Mucosa of rectum (tissue), 2 donors: ENCODE measurements at regions not wholly inside any gene's neighbourhood (a gene's known extent, or its start where the extent isn't known, plus 50 kb on each side); places are given as distances from the start of the nearest gene placed in this dataset.

Source experiments
- H3K27ac ChIP-seq, 2 donors: one replicate each; pipeline ENCODE4 v1.7.0; 2013; ENCODE audit warnings: inconsistent platforms in 2 of 2, low read depth in 2 of 2, low read length in 2 of 2
- H3K27me3 ChIP-seq, 2 donors: one replicate each; pipeline ENCODE4 v1.7.0; 2013; ENCODE audit warnings: low read length in 2 of 2; ENCODE audit not compliant: control insufficient read depth in 2 of 2, insufficient read depth in 2 of 2
- H3K36me3 ChIP-seq, 2 donors: one replicate each; pipeline ENCODE4 v1.7.0; 2013; ENCODE audit warnings: low read length in 2 of 2; ENCODE audit not compliant: control insufficient read depth in 2 of 2, insufficient read depth in 2 of 2
- H3K4me1 ChIP-seq, 2 donors: one replicate each; pipeline ENCODE4 v1.7.0; 2013; ENCODE audit warnings: low read length in 2 of 2, mild to moderate bottlenecking in 1 of 2; ENCODE audit not compliant: control insufficient read depth in 2 of 2, insufficient read depth in 2 of 2
- H3K4me3 ChIP-seq, 2 donors: one replicate each; pipeline ENCODE4 v1.7.0; 2013; ENCODE audit warnings: low read length in 2 of 2
- H3K9ac ChIP-seq, 2 donors: one replicate each; pipeline ENCODE4 v1.7.0; 2013; ENCODE audit warnings: low read length in 2 of 2, low read depth in 1 of 2, mild to moderate bottlenecking in 1 of 2
- H3K9me3 ChIP-seq, 2 donors: one replicate each; pipeline ENCODE4 v1.7.0; 2013; ENCODE audit warnings: low read length in 2 of 2; ENCODE audit not compliant: control insufficient read depth in 2 of 2
- donor health status: healthy.
- donor health status: Normal muscosa, but diverticular disease.

DNA sequence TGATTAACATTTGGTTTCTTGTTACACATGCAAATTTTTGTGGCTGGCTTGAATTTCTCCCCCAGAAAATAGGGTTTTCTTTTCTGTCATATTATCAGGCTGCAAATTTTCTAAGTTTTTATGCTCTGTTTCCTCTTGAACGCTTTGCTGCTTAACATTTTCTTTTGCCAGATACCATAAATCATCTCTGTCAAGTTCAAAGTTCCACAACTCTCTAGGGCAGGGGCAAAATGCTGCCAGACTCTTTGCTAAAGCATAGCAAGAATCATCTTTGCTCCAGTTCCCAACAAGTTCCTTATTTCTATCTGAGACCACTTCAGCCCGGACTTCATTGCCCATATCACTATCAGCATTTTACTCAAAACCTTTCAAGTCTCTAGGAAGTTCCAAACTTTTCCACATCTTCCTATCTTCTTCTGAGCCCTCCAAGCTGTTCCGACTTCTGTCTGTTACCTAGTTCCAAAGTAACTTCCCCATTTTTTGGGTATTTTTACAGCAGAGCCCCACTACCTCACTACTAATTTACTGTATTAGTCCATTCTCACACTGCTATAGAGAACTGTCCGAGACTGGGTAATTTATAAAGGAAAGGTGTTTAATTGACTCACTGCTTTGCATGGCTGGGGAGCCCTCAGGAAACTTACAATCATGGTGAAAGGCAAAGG lies 486.9 kb upstream of the NCAM2 start:
- no peaks in the 10 kb centered on the region for H3K9me3 ChIP-seq
- H3K9ac ChIP-seq: no peak overlapping the region
- H3K27ac ChIP-seq: no peak overlapping the region
- H3K4me3 ChIP-seq: no peak overlapping the region
- no peaks in the 10 kb centered on the region for H3K36me3 ChIP-seq
- no peaks in the 10 kb centered on the region for H3K27me3 ChIP-seq
- no peaks in the 10 kb centered on the region for H3K4me1 ChIP-seq

- H3K27ac ChIP-seq: no peak overlapping the region
- no peak overlapping the region for H3K9ac ChIP-seq
- H3K9me3 ChIP-seq: no peaks in the 10 kb centered on the region
- no peaks in the 10 kb centered on the region for H3K36me3 ChIP-seq
- H3K4me1 ChIP-seq: no peaks in the 10 kb centered on the region
- no peak overlapping the region for H3K4me3 ChIP-seq
- H3K27me3 ChIP-seq: no peaks in the 10 kb centered on the region
Measured at GRCh38 chr21:20515446-20515845, 482.8 kb upstream of the NCAM2 start.

DNA sequence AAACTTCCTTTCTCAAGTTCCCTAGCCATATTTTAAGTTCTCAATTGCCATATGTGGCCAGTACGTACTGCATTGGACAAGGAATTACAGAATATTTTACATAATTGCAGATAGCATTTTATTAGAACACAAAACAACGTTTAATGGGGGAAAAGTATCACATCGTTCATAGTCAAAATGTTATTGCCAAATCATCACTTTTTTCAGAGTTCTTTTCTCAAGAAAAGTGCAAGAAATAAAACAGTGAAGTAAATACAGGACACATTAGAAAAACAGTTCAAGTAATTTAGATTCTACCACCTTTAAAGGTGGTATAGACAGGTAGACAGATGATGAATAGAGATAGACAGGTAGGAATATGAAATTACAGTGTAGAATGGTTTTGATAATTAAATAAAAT lies 479.1 kb upstream of the NCAM2 start:
- no peak overlapping the region for H3K9ac ChIP-seq
- no peak overlapping the region for H3K27ac ChIP-seq
- H3K27me3 ChIP-seq: no peaks in the 10 kb centered on the region
- no peaks in the 10 kb centered on the region for H3K36me3 ChIP-seq
- no peaks in the 10 kb centered on the region for H3K9me3 ChIP-seq
- no peaks in the 10 kb centered on the region for H3K4me1 ChIP-seq
- no peak overlapping the region for H3K4me3 ChIP-seq

GRCh38 chr21:20522611-20523010 lies 475.6 kb upstream of the NCAM2 start:
- H3K4me3 ChIP-seq: no peak overlapping the region
- H3K27me3 ChIP-seq: no peaks in the 10 kb centered on the region
- no peaks in the 10 kb centered on the region for H3K4me1 ChIP-seq
- H3K27ac ChIP-seq: no peak overlapping the region
- H3K36me3 ChIP-seq: no peaks in the 10 kb centered on the region
- H3K9ac ChIP-seq: no peak overlapping the region
- no peaks in the 10 kb centered on the region for H3K9me3 ChIP-seq

GRCh38 chr21:20523191-20523590 lies 475.0 kb upstream of the NCAM2 start:
- Histone ChIP-seq H3K9me3 (no peaks in the 10 kb centered on the region), H3K27ac (no peak overlapping the region), H3K27me3 (no peaks in the 10 kb centered on the region), H3K4me3 (no peak overlapping the region), H3K9ac (no peak overlapping the region), H3K4me1 (no peaks in the 10 kb centered on the region), H3K36me3 (no peaks in the 10 kb centered on the region)

DNA sequence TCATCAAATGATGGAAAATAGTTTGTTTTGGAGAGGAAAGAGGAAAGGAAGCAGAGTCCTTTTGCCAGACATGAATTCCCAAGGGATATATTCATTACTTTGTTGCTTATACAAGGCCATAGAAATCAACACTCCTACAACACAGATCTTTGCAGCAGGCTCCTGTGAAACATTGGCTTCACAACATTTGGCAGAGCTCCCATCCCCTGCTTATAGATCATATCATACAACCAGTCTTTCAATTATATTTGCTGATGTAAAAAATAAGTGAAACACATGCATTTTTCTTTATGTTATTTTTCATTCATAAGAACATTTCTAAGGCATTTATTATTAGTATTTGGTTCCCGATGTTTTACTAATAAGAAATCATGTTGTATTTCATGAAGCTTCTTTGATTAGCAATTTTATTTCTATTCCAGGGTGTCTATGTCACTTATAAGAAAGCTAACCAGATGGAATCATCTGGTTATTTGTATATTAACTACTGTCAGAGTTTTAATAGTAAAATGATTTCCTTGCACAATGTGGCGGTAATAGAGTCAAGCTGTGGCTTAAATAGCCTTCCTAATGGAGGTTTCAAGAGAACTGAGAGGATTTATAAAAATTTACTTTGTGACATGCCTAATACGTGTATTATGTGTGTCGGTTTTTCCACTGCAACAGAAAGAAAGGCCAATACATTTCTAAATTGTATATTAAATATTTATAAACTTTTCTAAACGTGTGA lies 470.3 kb upstream of the NCAM2 start:
- Histone ChIP-seq H3K4me1 (no peaks in the 10 kb centered on the region), H3K4me3 (no peak overlapping the region), H3K36me3 (no peaks in the 10 kb centered on the region), H3K27ac (no peak overlapping the region), H3K9me3 (peaks cover 0 to 2% of the 10 kb centered on the region in 2 donors), H3K27me3 (no peaks in the 10 kb centered on the region), H3K9ac (no peak overlapping the region)

- Histone ChIP-seq H3K4me3 (no peak overlapping the region), H3K9me3 (peaks cover 0 to 3% of the 10 kb centered on the region in 2 donors), H3K27me3 (no peaks in the 10 kb centered on the region), H3K9ac (no peak overlapping the region), H3K36me3 (no peaks in the 10 kb centered on the region), H3K4me1 (no peaks in the 10 kb centered on the region), H3K27ac (no peak overlapping the region)
Measured at GRCh38 chr21:20537130-20537529, 461.1 kb upstream of the NCAM2 start.

DNA sequence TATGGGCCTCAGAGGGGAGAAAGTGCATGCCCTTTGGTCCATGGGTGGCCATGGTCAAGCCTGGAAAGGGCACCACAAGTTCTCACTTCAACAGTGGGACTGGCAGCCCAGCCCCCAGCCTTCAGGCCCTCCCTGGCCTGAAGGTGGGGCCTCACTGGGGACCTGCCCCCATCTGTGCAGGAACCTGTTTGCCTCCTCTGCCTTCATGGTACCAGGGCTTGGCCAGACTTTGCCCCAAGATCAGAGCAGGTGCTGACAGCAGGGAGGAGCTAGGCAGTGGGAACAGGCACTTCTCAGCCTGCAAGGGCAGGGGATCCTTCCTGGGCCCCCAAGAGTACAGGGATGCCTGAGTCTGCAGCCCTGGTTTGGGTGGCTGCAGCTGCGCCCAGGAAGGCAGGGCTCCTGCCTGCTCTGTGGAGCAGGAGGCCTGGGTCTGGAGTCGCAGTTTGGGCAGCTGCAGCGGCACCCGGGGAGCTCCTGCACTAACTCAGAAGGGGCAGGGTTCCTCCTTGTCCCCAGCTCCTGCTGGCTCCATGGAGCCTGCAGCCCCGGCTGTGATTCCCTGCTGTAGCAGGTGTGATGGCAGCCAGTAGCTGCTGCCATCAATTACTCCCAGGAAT lies 460.1 kb upstream of the NCAM2 start:
- H3K36me3 ChIP-seq: no peaks in the 10 kb centered on the region
- H3K9ac ChIP-seq: no peak overlapping the region
- H3K27ac ChIP-seq: no peak overlapping the region
- no peaks in the 10 kb centered on the region for H3K4me1 ChIP-seq
- H3K4me3 ChIP-seq: no peak overlapping the region
- no peaks in the 10 kb centered on the region for H3K27me3 ChIP-seq
- H3K9me3 ChIP-seq: no peaks in the 10 kb centered on the region

GRCh38 chr21:20545454-20545853 lies 452.8 kb upstream of the NCAM2 start:
- Histone ChIP-seq H3K27ac (no peak overlapping the region), H3K36me3 (no peaks in the 10 kb centered on the region), H3K4me1 (no peaks in the 10 kb centered on the region), H3K4me3 (no peak overlapping the region), H3K27me3 (no peaks in the 10 kb centered on the region), H3K9ac (no peak overlapping the region), H3K9me3 (no peaks in the 10 kb centered on the region)

- no peaks in the 10 kb centered on the region for H3K27me3 ChIP-seq
- H3K27ac ChIP-seq: no peak overlapping the region
Measured at GRCh38 chr21:20551939-20552338, 446.3 kb upstream of the NCAM2 start.

More at GRCh38 chr21:20551939-20552338, 446.3 kb upstream of the NCAM2 start:
- no peaks in the 10 kb centered on the region for H3K9me3 ChIP-seq
- no peaks in the 10 kb centered on the region for H3K36me3 ChIP-seq
- no peak overlapping the region for H3K4me3 ChIP-seq
- no peak overlapping the region for H3K9ac ChIP-seq
- no peaks in the 10 kb centered on the region for H3K4me1 ChIP-seq
